A549 (cell line): ENCODE measurements at regions not wholly inside any gene's neighbourhood (a gene's known extent, or its start where the extent isn't known, plus 50 kb on each side); places are given as distances from the start of the nearest gene placed in this dataset.

ENCODE experiments used
- CTCF ChIP-seq: fragments of >200 bp; sonication (Bioruptor Twin); formaldehyde crosslinking; IDR thresholded peaks from 3 replicates; pipeline ENCODE4 v1.5.1; 2016
- KDM1A ChIP-seq: fragments of 200-600 bp; sonication (generic); IDR thresholded peaks from 2 replicates; pipeline ENCODE4 v1.6.1; 2016; ENCODE audit warnings: low read depth, mild to moderate bottlenecking
- POLR2A ChIP-seq: IDR thresholded peaks from 2 replicates; pipeline ENCODE4 v1.6.1; 2012; ENCODE audit warnings: mild to moderate bottlenecking, low read length
- TP53 ChIP-seq: fragments of 250-450 bp; sonication (Bioruptor Pico); IDR thresholded peaks from 2 replicates; pipeline ENCODE4 v1.5.0; 2021; ENCODE audit warnings: mild to moderate bottlenecking, moderate library complexity

- TF ChIP-seq POLR2A (no peak), CTCF (no peak), TP53 (CRISPR knock-in tag) (no peak), KDM1A (no peak)
Measured at GRCh38 chr2:66661253-66662173, 226.6 kb downstream of the MEIS1 start.
